Stomach (tissue), 4 donors: ENCODE measurements at regions not wholly inside any gene's neighbourhood (a gene's known extent, or its start where the extent isn't known, plus 50 kb on each side); places are given as distances from the start of the nearest gene placed in this dataset.

Experiments used
- POLR2A ChIP-seq, 4 donors: fragments of 450-650 bp; IDR thresholded peaks; one replicate each; pipeline ENCODE4 v1.6.1; 2016; ENCODE audit warnings: antibody characterized with exemption in 4 of 4, control low read depth in 2 of 4, mild to moderate bottlenecking in 1 of 4, moderate library complexity in 1 of 4
- POLR2AphosphoS5 ChIP-seq, 3 donors: sonication (generic); formaldehyde crosslinking; IDR thresholded peaks; one replicate each; pipeline ENCODE4 v1.6.1; 2016; ENCODE audit warnings: antibody characterized with exemption in 3 of 3
- TF ChIP-seq, protein P1 (sequence below), 7 experiments: fragments of 450-650 bp in 4 of 7; fragments of 200-600 bp in 3 of 7; sonication (generic) in 3 of 7; IDR thresholded peaks; one replicate each; pipeline ENCODE4 v1.5.1; 2016 to 2019; ENCODE audit warnings: antibody characterized with exemption in 7 of 7, control low read depth in 2 of 7, mild to moderate bottlenecking in 1 of 7

DNA sequence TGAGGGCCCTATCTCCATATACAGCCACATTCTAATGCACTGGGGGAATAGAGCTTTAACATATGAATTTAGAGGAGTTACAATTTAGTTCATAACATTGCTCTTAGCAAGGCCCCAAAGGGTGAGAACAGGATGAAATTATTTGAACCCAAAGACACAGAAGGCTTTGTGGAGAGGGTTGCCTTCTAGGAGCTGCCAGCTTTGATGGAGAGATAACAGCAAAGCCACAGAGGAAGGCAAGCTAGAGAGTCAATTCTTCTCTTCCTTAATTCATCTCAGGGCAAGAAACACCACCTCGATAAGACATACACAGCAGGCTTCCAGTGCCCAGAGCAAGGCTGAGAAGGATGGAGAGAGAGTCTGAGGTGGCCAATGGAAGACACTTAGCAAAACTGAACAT, 94.8 kb upstream of the TMPRSS15 start:
- TF ChIP-seq, protein P1, sequence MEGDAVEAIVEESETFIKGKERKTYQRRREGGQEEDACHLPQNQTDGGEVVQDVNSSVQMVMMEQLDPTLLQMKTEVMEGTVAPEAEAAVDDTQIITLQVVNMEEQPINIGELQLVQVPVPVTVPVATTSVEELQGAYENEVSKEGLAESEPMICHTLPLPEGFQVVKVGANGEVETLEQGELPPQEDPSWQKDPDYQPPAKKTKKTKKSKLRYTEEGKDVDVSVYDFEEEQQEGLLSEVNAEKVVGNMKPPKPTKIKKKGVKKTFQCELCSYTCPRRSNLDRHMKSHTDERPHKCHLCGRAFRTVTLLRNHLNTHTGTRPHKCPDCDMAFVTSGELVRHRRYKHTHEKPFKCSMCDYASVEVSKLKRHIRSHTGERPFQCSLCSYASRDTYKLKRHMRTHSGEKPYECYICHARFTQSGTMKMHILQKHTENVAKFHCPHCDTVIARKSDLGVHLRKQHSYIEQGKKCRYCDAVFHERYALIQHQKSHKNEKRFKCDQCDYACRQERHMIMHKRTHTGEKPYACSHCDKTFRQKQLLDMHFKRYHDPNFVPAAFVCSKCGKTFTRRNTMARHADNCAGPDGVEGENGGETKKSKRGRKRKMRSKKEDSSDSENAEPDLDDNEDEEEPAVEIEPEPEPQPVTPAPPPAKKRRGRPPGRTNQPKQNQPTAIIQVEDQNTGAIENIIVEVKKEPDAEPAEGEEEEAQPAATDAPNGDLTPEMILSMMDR (IDR thresholded peaks at IDR 0.05) = no peak
- TF ChIP-seq POLR2A (IDR thresholded peaks at IDR 0.05) = no peak
- no peak for TF ChIP-seq POLR2AphosphoS5 (IDR thresholded peaks at IDR 0.05)
